Esophagus muscularis mucosa (tissue), 4 donors: ENCODE measurements at regions not wholly inside any gene's neighbourhood (a gene's known extent, or its start where the extent isn't known, plus 50 kb on each side); places are given as distances from the start of the nearest gene placed in this dataset.
"Not testable (repeated sequence)": the region's sequence is repeated elsewhere in the genome, so short reads cannot be mapped to it uniquely, and the experiment has no call there.

ENCODE experiments used
- EP300 ChIP-seq: sonication (generic); formaldehyde crosslinking; IDR thresholded peaks from one replicate; pipeline ENCODE4 v1.6.1; 2017; ENCODE audit warnings: antibody characterized with exemption
- POLR2A ChIP-seq: fragments of 450-650 bp; IDR thresholded peaks from one replicate; pipeline ENCODE4 v1.6.1; 2017; ENCODE audit warnings: antibody characterized with exemption, moderate library complexity, mild to moderate bottlenecking, low read depth
- TF ChIP-seq, protein P1 (sequence below), 3 experiments: fragments of 200-600 bp in 2 of 3; fragments of 450-650 bp in 1 of 3; sonication (generic) in 2 of 3; IDR thresholded peaks; one replicate each; pipeline ENCODE4 v1.5.1; 2017 to 2019; ENCODE audit warnings: antibody characterized with exemption in 3 of 3, mild to moderate bottlenecking in 2 of 3, moderate library complexity in 1 of 3

DNA sequence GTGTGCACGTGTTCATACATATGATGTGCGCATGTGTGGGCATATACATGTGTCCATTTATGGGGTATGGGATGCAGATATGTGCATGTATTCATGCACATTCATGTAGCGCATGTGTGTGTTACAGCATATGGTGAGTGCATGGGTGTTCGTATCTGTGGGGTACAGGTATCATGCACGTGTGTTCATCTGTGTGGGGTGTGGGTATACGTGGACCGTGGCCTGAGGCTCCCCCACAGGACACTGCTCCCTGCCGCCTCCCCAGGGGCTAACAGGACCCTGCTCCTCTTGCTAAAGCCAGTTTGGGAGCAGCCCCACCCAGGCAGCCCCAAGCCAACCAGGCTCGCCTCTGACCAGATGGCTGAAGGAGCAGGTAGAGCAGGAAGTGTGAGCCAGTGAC is 213.4 kb upstream of the POTEB2 start:
- TF ChIP-seq, protein P1, sequence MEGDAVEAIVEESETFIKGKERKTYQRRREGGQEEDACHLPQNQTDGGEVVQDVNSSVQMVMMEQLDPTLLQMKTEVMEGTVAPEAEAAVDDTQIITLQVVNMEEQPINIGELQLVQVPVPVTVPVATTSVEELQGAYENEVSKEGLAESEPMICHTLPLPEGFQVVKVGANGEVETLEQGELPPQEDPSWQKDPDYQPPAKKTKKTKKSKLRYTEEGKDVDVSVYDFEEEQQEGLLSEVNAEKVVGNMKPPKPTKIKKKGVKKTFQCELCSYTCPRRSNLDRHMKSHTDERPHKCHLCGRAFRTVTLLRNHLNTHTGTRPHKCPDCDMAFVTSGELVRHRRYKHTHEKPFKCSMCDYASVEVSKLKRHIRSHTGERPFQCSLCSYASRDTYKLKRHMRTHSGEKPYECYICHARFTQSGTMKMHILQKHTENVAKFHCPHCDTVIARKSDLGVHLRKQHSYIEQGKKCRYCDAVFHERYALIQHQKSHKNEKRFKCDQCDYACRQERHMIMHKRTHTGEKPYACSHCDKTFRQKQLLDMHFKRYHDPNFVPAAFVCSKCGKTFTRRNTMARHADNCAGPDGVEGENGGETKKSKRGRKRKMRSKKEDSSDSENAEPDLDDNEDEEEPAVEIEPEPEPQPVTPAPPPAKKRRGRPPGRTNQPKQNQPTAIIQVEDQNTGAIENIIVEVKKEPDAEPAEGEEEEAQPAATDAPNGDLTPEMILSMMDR (IDR thresholded peaks at IDR 0.05): not testable (repeated sequence)
- TF ChIP-seq EP300, POLR2A: not testable (repeated sequence)
